WTC11 (cell line): ENCODE measurements at regions not wholly inside any gene's neighbourhood (a gene's known extent, or its start where the extent isn't known, plus 50 kb on each side); places are given as distances from the start of the nearest gene placed in this dataset.

Experiments
- AFF4 ChIP-seq: sonication (generic); formaldehyde crosslinking; IDR thresholded peaks from 2 replicates; pipeline ENCODE4 v1.8.1; 2023; ENCODE audit warnings: mild to moderate bottlenecking, missing genetic modification reagents, borderline replicate concordance
- CTCF ChIP-seq: fragments of 200-600 bp; IDR thresholded peaks from 2 replicates; pipeline ENCODE4 v1.8.0; 2022; ENCODE audit warnings: antibody characterized with exemption
- FOXJ3 ChIP-seq: sonication (generic); formaldehyde crosslinking; IDR thresholded peaks from 2 replicates; pipeline ENCODE4 v1.9.0; 2021; ENCODE audit warnings: missing genetic modification reagents, mild to moderate bottlenecking, borderline replicate concordance
- SOX15 ChIP-seq: fragments of 250-450 bp; sonication (Bioruptor Pico); IDR thresholded peaks from 2 replicates; pipeline ENCODE4 v1.9.0; 2021; ENCODE audit warnings: mild to moderate bottlenecking
- SP1 ChIP-seq: sonication (generic); formaldehyde crosslinking; conservative IDR thresholded peaks from 2 replicates; pipeline ENCODE4 v1.8.1; 2022; ENCODE audit warnings: missing genetic modification reagents
- TCF7 ChIP-seq: sonication (generic); formaldehyde crosslinking; IDR thresholded peaks from 2 replicates; pipeline ENCODE4 v1.8.0; 2022; ENCODE audit warnings: mild to moderate bottlenecking, low read depth, missing genetic modification reagents, moderate library complexity
- USF2 ChIP-seq: sonication (generic); formaldehyde crosslinking; IDR thresholded peaks from 2 replicates; pipeline ENCODE4 v1.8.1; 2023; ENCODE audit warnings: mild to moderate bottlenecking, missing genetic modification reagents, moderate library complexity
- ZMAT4 ChIP-seq: fragments of 250-450 bp; sonication (Bioruptor Pico); IDR thresholded peaks from 2 replicates; pipeline ENCODE4 v1.9.0; 2021; ENCODE audit warnings: mild to moderate bottlenecking

- TF ChIP-seq TCF7 (CRISPR knock-in tag) (no peak), FOXJ3 (CRISPR knock-in tag) (no peak), SP1 (CRISPR knock-in tag) (no peak), CTCF (no peak), AFF4 (CRISPR knock-in tag) (no peak), SOX15 (CRISPR knock-in tag) (no peak), ZMAT4 (CRISPR knock-in tag) (no peak), USF2 (CRISPR knock-in tag) (no peak)
Measured at GRCh38 chr1:63198871-63199394, 123.4 kb upstream of the FOXD3 start.
